ENCODE measurements at regions not wholly inside any gene's neighbourhood (a gene's known extent, or its start where the extent isn't known, plus 50 kb on each side); places are given as distances from the start of the nearest gene placed in this dataset.

GRCh38 chr21:41670056-41670805 is 96.6 kb downstream of the RIPK4 start:
- DNase-seq (ENCODE audit: low read depth): no peak

DNA sequence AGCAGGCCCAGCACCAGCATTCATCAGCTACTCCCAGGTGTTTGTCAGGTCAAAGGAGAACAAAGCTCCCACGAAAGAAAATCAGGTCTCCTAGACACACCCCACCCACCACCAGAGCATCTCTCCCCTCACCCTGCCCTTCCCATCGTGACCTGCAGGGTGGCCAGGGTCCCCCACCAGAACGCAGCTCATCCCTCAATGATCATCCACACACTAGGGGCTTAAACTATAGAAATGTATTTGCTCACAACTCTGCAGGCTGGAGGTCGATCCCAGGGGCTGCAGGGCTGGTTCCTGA is 97.4 kb downstream of the RIPK4 start:
- Histone ChIP-seq H3K4me1 (ENCODE audit: control insufficient read depth, insufficient read depth, low read length) (peaks cover 14% of the 10 kb centered on the region), H3K36me3 (ENCODE audit: control insufficient read depth, insufficient read depth, low read length, severe bottlenecking) (no peaks in the 10 kb centered on the region), H3K27me3 (replicated peaks; ENCODE audit: control insufficient read depth, insufficient read depth, low read length) (peaks cover 5% of the 10 kb centered on the region), H3K4me3 (ENCODE audit: low read length) (no peak overlapping the region), H3K9ac (ENCODE audit: low read length) (no peak overlapping the region), H3K9me3 (ENCODE audit: control insufficient read depth, low read length) (no peaks in the 10 kb centered on the region)
- DNase-seq (ENCODE audit: low read depth): no peak

More at GRCh38 chr21:41670056-41670805, 96.6 kb downstream of the RIPK4 start:
- Histone ChIP-seq H3K27me3 (replicated peaks; ENCODE audit: control insufficient read depth, insufficient read depth, low read length) (peaks cover 5% of the 10 kb centered on the region), H3K9ac (ENCODE audit: low read length) (no peak overlapping the region), H3K36me3 (ENCODE audit: control insufficient read depth, insufficient read depth, low read length, severe bottlenecking) (no peaks in the 10 kb centered on the region), H3K4me1 (ENCODE audit: control insufficient read depth, insufficient read depth, low read length) (peaks cover 7% of the 10 kb centered on the region), H3K4me3 (ENCODE audit: low read length) (no peak overlapping the region), H3K9me3 (ENCODE audit: control insufficient read depth, low read length) (no peaks in the 10 kb centered on the region)

DNA sequence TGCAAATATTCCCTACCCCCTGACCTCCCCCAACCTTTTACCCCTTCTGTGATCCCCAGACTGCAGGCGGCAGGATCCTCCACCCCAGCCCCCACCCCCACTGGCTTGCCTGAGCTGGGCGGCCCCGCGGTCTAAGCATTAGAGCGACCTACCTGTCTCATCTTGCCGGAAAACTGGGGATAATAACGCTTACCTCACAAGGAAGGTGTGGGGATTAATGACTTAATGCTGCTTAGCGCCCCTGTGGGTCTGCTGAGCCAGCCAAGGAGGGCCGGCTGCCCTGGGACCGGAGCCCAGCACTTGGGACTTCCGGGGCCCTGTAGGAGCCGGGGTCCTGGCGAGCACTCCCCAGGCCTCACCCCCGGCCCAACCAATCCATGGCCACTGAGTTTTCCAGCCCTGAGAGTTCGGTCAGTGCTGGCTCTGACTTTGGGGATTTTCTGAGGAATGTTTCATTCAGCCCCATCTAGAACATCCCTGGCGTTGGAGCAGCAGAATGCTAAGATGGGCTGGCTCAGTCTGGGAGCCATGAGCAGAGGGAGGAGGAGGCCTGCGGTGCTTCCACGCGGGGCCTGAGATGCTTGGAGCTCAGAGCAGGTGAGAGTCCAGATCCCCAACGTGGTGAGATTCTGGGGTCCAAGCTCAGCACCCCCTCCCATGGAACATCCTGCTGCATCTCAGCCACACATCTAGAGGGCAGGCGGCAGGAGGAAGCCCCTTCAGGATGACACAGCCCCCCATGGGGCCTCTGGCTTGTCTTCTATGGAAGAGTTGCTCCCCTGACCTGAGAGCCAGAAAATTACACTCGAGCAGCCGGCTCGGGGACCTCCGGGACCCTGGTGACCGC is 97.9 kb downstream of the RIPK4 start:
- Histone ChIP-seq H3K36me3 (ENCODE audit: control insufficient read depth, insufficient read depth, low read length, severe bottlenecking) (no peaks in the 10 kb centered on the region), H3K4me1 (ENCODE audit: control insufficient read depth, insufficient read depth, low read length) (peaks cover 20% of the 10 kb centered on the region), H3K9ac (ENCODE audit: low read length) (no peak overlapping the region), H3K4me3 (ENCODE audit: low read length) (no peak overlapping the region), H3K27me3 (replicated peaks; ENCODE audit: control insufficient read depth, insufficient read depth, low read length) (peaks cover 5% of the 10 kb centered on the region), H3K9me3 (ENCODE audit: control insufficient read depth, low read length) (no peaks in the 10 kb centered on the region)
- DNase-seq (ENCODE audit: low read depth): no peak

- no peak for DNase-seq (ENCODE audit: low read depth)
- H3K9ac ChIP-seq (ENCODE audit: low read length): no peak overlapping the region
- H3K9me3 ChIP-seq (ENCODE audit: control insufficient read depth, low read length): no peaks in the 10 kb centered on the region
- H3K36me3 ChIP-seq (ENCODE audit: control insufficient read depth, insufficient read depth, low read length, severe bottlenecking): no peaks in the 10 kb centered on the region
- H3K27me3 ChIP-seq (replicated peaks; ENCODE audit: control insufficient read depth, insufficient read depth, low read length): peaks cover 2% of the 10 kb centered on the region
- peaks cover 23% of the 10 kb centered on the region for H3K4me1 ChIP-seq (ENCODE audit: control insufficient read depth, insufficient read depth, low read length)
- no peak overlapping the region for H3K4me3 ChIP-seq (ENCODE audit: low read length)
Measured at GRCh38 chr21:41668051-41668541, 98.8 kb downstream of the RIPK4 start.

- Histone ChIP-seq H3K36me3 (ENCODE audit: control insufficient read depth, insufficient read depth, low read length, severe bottlenecking) (no peaks in the 10 kb centered on the region), H3K4me3 (ENCODE audit: low read length) (no peak overlapping the region), H3K9ac (ENCODE audit: low read length) (no peak overlapping the region), H3K4me1 (ENCODE audit: control insufficient read depth, insufficient read depth, low read length) (peaks cover 23% of the 10 kb centered on the region), H3K27me3 (replicated peaks; ENCODE audit: control insufficient read depth, insufficient read depth, low read length) (peaks cover 2% of the 10 kb centered on the region), H3K9me3 (ENCODE audit: control insufficient read depth, low read length) (no peaks in the 10 kb centered on the region)
- no peak for DNase-seq (ENCODE audit: low read depth)
Measured at GRCh38 chr21:41667136-41667535, 99.7 kb downstream of the RIPK4 start.

- H3K36me3 ChIP-seq (ENCODE audit: control insufficient read depth, insufficient read depth, low read length, severe bottlenecking): no peaks in the 10 kb centered on the region
- H3K4me1 ChIP-seq (ENCODE audit: control insufficient read depth, insufficient read depth, low read length): peaks cover 23% of the 10 kb centered on the region
- H3K4me3 ChIP-seq (ENCODE audit: low read length): no peak overlapping the region
- no peak overlapping the region for H3K9ac ChIP-seq (ENCODE audit: low read length)
- DNase-seq (ENCODE audit: low read depth): no peak
- peaks cover 2% of the 10 kb centered on the region for H3K27me3 ChIP-seq (replicated peaks; ENCODE audit: control insufficient read depth, insufficient read depth, low read length)
- no peaks in the 10 kb centered on the region for H3K9me3 ChIP-seq (ENCODE audit: control insufficient read depth, low read length)
Measured at GRCh38 chr21:41666641-41667081, 100.2 kb downstream of the RIPK4 start.

- Histone ChIP-seq H3K36me3 (ENCODE audit: control insufficient read depth, insufficient read depth, low read length, severe bottlenecking) (no peaks in the 10 kb centered on the region), H3K27me3 (replicated peaks; ENCODE audit: control insufficient read depth, insufficient read depth, low read length) (no peaks in the 10 kb centered on the region), H3K9ac (ENCODE audit: low read length) (no peak overlapping the region), H3K4me3 (ENCODE audit: low read length) (no peak overlapping the region), H3K4me1 (ENCODE audit: control insufficient read depth, insufficient read depth, low read length) (peaks cover 23% of the 10 kb centered on the region), H3K9me3 (ENCODE audit: control insufficient read depth, low read length) (no peaks in the 10 kb centered on the region)
- DNase-seq (ENCODE audit: low read depth): no peak
Measured at GRCh38 chr21:41665766-41666595, 100.9 kb downstream of the RIPK4 start.

- peaks cover 30% of the 10 kb centered on the region for H3K4me1 ChIP-seq (ENCODE audit: control insufficient read depth, insufficient read depth, low read length)
- H3K9me3 ChIP-seq (ENCODE audit: control insufficient read depth, low read length): no peaks in the 10 kb centered on the region
- DNase-seq (ENCODE audit: low read depth): peak; percentile 67
- H3K4me3 ChIP-seq (ENCODE audit: low read length): peak overlapping the region; percentile 34
- H3K27me3 ChIP-seq (replicated peaks; ENCODE audit: control insufficient read depth, insufficient read depth, low read length): no peaks in the 10 kb centered on the region
- H3K36me3 ChIP-seq (ENCODE audit: control insufficient read depth, insufficient read depth, low read length, severe bottlenecking): no peaks in the 10 kb centered on the region
- H3K9ac ChIP-seq (ENCODE audit: low read length): peak overlapping the region; percentile 45
Measured at GRCh38 chr21:41664881-41665765, 101.7 kb downstream of the RIPK4 start.

GRCh38 chr21:41663805-41664788 is 102.8 kb downstream of the RIPK4 start:
- no peaks in the 10 kb centered on the region for H3K9me3 ChIP-seq (ENCODE audit: control insufficient read depth, low read length)
- no peak for DNase-seq (ENCODE audit: low read depth)

More at GRCh38 chr21:41663805-41664788, 102.8 kb downstream of the RIPK4 start:
- Histone ChIP-seq H3K9ac (ENCODE audit: low read length) (peak overlapping the region; percentile 45), H3K36me3 (ENCODE audit: control insufficient read depth, insufficient read depth, low read length, severe bottlenecking) (no peaks in the 10 kb centered on the region), H3K27me3 (replicated peaks; ENCODE audit: control insufficient read depth, insufficient read depth, low read length) (no peaks in the 10 kb centered on the region), H3K4me1 (ENCODE audit: control insufficient read depth, insufficient read depth, low read length) (peaks cover 36% of the 10 kb centered on the region), H3K4me3 (ENCODE audit: low read length) (peak overlapping the region; percentile 34)
